GM19452 (cell line): ENCODE measurements at regions not wholly inside any gene's neighbourhood (a gene's known extent, or its start where the extent isn't known, plus 50 kb on each side); places are given as distances from the start of the nearest gene placed in this dataset.

Source experiments
- ATAC-seq: cut with Tn5 transposase; IDR thresholded peaks from one replicate; pipeline ENCODE4 v1.9.1; 2021; ENCODE audit not compliant: unreplicated experiment

DNA sequence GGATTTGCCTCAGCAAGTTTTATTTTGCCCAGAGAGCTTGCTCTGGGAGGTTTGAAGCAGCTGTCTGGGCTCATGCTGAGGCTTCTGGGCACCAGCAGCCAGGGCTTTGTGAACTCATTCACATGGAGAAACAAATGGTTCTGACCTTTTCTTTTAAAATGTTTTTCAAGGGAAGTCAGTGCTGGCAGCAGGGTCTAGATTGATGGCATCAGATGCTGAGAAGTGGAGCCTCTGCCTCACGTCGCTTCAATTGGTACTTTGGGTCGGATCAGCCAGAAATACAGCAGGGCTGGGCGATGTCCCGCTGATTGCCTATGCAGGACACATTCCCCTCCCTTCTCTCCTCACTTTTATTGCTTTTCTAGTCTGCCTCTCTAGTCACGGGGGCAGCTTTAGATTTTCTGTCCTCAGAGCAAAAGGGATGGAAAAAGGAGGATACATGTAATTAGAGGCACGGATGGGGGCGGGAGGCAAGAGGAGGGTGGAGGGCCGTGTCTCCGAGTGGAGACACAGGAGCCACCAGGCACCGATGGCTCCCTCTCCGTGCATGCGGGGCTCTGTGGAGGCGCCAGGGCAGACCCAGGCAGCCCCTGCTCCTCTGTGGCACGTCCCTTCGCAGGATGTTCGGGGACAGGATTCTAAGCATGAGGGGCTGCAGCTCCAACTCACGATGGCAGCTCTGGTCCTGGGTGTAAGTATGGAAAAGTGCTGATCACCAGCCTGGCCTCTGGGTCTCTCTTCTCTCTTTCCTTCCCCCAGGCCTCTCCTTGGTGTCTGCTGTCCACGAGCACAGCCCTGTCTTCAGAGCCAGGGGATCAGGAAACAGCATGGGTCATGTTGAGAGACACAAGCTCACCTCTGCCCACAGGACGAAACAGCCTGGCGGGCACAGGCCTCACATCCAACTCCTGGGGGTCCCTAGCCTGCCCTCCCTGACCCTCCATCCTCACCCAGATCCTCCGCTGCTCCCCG lies 116.1 kb downstream of the FAM43A start:
- no peak for ATAC-seq

DNA sequence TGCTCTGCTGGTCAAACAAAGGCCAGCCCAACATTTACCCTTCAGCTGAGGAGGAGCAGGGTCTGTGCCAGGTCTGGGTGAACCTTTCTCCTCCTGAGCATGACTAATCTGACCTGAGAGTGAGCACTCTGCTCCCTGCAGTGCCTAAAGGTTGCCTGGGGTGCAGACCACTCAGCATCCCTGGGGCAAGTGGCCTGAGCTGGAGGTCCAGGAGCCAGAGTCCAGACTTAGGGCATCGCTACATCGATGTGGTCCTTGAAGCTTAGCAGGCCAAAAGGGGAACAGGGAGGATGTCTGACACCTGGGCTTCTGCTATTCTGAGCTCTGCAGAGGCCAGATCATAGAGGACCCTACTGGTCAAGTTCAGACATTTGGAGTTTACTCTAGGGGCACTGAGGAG lies 119.1 kb downstream of the FAM43A start:
- ATAC-seq = no peak

GRCh38 chr3:194805546-194805945 lies 119.9 kb downstream of the FAM43A start:
- no peak for ATAC-seq

DNA sequence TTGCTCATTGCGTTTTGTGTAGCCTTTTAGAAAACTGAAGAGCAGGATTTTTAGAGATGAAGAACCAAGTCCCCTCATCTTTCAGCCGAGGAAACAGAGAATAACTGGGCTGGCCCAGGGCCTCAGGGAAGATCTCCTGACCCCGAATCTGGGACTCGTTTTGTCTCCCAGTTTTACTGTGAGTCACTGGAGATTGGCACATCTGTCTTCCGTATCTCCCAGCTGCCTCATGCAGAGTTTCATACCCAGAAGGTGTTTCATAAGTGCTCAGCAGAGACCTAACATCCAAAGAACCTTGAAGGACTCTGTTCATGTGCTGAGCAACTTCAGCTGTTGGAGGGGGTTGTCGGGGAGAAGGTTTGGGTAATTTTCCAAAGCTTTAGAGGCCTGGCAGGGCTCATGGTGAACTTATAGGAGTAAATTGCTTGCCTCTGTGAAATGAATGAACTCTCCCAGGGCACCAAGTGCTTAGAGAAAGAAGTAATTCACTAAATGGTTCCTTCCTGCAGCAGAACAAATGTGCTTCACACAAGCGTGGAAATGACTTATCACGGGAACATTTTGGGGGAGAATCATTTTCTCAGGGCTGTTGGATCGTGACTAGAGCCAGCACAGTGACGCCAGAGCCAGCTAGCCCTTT lies 121.4 kb downstream of the FAM43A start:
- no peak for ATAC-seq

GRCh38 chr3:194808640-194809097 lies 123.0 kb downstream of the FAM43A start:
- no peak for ATAC-seq

GRCh38 chr3:194809382-194809781 lies 123.7 kb downstream of the FAM43A start:
- ATAC-seq = no peak

DNA sequence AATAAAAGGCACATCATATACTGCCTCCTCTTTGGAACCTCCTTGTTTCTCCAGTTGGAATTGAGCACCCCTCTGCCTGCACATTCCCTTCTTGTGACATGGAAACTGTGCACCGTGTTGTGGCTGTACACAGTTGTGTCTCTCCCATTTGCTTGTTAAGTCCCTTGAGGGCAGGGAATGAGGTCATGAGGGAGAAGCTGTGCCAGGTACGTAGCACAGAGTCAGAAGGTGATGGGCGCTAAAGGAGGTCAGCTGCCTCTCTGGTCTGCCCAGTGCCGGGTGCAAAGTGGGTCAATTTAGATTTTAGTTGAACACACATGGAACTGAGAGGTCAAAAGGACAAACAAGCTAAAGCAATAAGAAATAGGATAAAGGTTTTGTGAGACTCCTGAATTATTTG lies 124.4 kb downstream of the FAM43A start:
- no peak for ATAC-seq

DNA sequence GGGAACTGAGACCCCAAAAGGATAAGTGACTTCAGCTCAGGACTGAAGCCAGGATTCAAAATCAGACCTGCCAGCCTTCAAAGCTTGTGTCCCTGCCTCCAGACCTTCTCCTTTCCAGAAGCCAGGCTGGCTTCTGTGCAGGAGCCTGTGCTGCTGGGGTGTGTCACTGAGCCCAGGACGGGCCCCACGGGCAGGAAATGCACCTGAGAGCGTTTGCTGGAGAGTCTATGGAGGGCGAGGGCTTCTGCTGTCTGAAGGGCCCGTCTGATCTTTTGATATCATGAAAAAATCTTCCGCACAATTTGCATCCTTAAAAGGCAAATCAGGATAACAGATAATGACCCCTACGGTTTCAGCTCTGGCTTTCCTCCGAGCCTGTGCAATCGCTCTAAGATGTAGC lies 125.4 kb downstream of the FAM43A start:
- ATAC-seq = no peak

DNA sequence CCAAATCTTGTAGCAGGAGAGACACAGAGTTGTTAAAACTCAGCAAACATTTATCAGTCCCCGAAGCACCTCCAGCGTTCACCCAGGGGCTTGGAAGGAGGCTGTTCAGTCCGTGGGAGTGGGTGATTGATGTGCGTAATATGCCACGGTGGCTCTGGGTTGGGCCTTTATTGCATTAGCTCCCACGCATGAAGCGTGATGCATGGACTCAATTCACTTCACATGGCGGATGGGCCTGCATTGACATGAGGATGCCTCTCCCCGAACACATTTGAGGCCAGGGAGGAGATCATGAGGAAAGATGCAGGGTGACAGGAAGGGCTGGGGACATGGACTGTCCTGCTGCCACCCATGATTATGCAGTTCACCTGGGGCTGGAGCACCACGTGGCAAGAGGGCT lies 126.5 kb downstream of the FAM43A start:
- ATAC-seq = no peak

- ATAC-seq = no peak
Measured at GRCh38 chr3:194814878-194815357, 129.2 kb downstream of the FAM43A start.

GRCh38 chr3:194816748-194817591 lies 131.3 kb downstream of the FAM43A start:
- ATAC-seq = no peak

- ATAC-seq = no peak
Measured at GRCh38 chr3:194817592-194817930, 131.9 kb downstream of the FAM43A start.

DNA sequence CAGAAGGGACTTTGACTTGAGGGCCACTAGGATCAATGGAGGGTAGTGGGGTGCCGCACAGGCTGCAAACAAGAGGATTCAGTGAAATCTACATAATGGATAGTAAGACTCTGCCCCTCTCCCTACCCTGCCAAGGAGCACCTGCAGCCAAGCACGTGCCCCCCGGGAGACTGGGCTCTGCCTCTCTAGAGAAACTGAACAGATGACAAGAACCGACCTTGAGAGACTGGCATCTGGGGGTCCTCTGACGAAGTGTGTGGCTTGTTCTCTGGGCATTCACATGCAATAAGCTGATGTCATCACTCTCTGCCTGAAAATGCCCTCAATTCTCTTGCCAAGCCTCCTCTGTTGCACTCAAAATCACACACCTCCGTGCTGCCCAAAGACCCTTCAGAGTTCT lies 132.3 kb downstream of the FAM43A start:
- ATAC-seq = no peak

DNA sequence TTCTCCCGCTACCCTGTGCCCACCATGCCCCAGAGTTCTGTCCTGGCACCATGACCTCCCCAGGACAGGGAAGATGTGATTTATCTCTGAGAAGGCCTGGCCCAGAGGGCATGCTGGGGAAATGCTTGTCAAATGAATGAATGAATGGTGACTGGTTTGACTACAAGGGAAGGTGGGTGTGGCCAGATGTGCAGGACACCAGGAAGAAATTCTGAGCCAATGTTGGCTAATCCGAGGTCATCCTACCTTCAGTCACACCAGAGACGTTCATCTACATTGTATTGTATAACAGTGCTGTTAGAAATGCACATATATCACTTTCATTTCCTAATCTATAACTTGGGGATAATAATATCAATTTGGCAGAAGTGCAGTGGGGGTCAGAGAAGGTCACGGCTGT lies 138.4 kb downstream of the FAM43A start:
- ATAC-seq = no peak

GRCh38 chr3:194824701-194825111 lies 139.0 kb downstream of the FAM43A start:
- ATAC-seq = no peak

DNA sequence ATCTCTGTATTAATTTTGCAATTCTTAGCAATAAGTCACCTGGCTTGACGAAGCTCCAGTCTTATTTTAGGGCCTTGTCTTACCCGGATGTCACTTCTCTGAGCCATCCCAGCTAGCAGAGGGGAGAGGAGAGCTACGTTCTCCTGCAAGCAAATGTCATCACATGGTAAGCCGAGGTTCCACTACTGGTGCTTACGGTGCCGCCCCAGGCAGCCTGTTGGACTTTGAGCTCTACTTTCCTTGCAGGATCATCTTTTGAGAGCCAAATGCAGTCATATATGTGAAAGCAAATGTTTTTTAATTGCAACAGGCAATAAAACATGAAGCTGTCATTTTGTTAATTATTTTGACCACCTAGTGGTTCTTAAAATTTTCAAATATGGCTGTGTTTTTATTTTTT lies 140.9 kb downstream of the FAM43A start:
- no peak for ATAC-seq

DNA sequence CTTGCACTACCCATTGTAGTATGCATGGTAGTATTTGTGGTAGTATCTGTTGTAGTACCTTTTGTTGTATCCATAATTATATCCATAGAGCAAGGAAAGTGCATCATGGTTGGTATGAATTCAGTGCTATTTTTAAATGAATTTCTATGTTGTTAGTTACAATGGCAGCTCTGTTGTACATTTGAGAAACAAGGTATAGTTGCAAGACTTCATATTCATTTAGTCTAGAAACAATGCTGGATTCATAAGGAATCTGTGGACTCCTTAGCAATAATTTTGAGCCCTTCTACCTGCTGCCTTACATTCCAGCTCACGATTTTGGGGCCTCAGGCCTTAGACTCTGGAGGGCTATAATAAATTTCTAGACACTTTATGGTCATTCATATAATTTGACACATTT lies 141.8 kb downstream of the FAM43A start:
- no peak for ATAC-seq

- no peak for ATAC-seq
Measured at GRCh38 chr3:194828116-194828515, 142.4 kb downstream of the FAM43A start.

GRCh38 chr3:194828926-194829325 lies 143.2 kb downstream of the FAM43A start:
- ATAC-seq = no peak

GRCh38 chr3:194830401-194830800 lies 144.7 kb downstream of the FAM43A start:
- no peak for ATAC-seq

DNA sequence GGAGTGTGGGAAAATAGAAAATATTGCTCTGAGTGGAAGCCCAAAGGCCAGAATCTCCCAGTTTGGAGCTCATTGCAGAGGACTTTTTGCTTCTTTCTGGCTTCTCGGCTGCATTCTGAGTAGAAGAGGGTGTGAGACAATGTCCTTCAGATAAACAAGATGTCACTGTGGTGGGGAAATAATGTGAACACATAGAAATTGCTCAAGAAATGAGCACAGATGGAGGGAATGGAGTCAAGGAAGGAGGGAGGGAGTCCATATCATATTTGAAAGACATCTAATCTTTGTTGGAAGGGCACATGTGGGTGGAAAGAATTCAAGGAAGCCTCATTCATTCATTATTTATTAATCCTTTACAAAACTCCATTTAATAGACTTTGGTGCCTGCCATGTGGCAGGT lies 145.3 kb downstream of the FAM43A start:
- no peak for ATAC-seq
